Endothelial cell (in vitro differentiated cells): ENCODE measurements at regions not wholly inside any gene's neighbourhood (a gene's known extent, or its start where the extent isn't known, plus 50 kb on each side); places are given as distances from the start of the nearest gene placed in this dataset.

Source experiments
- DNase-seq: peaks from one replicate; pipeline ENCODE4 v3.0.0; 2021; ENCODE audit warnings: low spot score
- H3K27ac Mint-ChIP-seq: one replicate; pipeline ENCODE4 v1.8.0; 2021; ENCODE audit warnings: mixed read lengths, inconsistent platforms; ENCODE audit not compliant: unreplicated experiment
- H3K27me3 Mint-ChIP-seq: one replicate; pipeline ENCODE4 v1.8.0; 2021; ENCODE audit warnings: mild to moderate bottlenecking, moderate library complexity, mixed read lengths, inconsistent platforms; ENCODE audit not compliant: unreplicated experiment
- H3K36me3 Mint-ChIP-seq: one replicate; pipeline ENCODE4 v1.8.0; 2021; ENCODE audit warnings: mild to moderate bottlenecking, low read depth, mixed read lengths, inconsistent platforms; ENCODE audit not compliant: unreplicated experiment
- H3K4me1 Mint-ChIP-seq: one replicate; pipeline ENCODE4 v1.8.0; 2021; ENCODE audit warnings: mild to moderate bottlenecking, mixed read lengths, inconsistent platforms; ENCODE audit not compliant: unreplicated experiment
- H3K4me3 Mint-ChIP-seq: one replicate; pipeline ENCODE4 v1.8.0; 2021; ENCODE audit warnings: mild to moderate bottlenecking, mixed read lengths, inconsistent platforms; ENCODE audit not compliant: unreplicated experiment
- H3K9me3 Mint-ChIP-seq: one replicate; pipeline ENCODE4 v1.8.0; 2021; ENCODE audit warnings: mixed read lengths, inconsistent platforms; ENCODE audit not compliant: unreplicated experiment
- TF ChIP-seq, protein P1 (sequence below): fragments of 200-600 bp; sonication (generic); IDR thresholded peaks from one replicate; pipeline ENCODE4 v1.5.0; 2021; ENCODE audit warnings: antibody characterized with exemption; ENCODE audit not compliant: unreplicated experiment

- H3K27ac Mint-ChIP-seq = no peak overlapping the region
- no peaks in the 10 kb centered on the region for H3K4me1 Mint-ChIP-seq
- DNase-seq = no peak
- no peak overlapping the region for H3K4me3 Mint-ChIP-seq
- peaks cover 5% of the 10 kb centered on the region for H3K27me3 Mint-ChIP-seq
- H3K9me3 Mint-ChIP-seq = no peaks in the 10 kb centered on the region
- H3K36me3 Mint-ChIP-seq = peaks cover 3% of the 10 kb centered on the region
- TF ChIP-seq, protein P1, sequence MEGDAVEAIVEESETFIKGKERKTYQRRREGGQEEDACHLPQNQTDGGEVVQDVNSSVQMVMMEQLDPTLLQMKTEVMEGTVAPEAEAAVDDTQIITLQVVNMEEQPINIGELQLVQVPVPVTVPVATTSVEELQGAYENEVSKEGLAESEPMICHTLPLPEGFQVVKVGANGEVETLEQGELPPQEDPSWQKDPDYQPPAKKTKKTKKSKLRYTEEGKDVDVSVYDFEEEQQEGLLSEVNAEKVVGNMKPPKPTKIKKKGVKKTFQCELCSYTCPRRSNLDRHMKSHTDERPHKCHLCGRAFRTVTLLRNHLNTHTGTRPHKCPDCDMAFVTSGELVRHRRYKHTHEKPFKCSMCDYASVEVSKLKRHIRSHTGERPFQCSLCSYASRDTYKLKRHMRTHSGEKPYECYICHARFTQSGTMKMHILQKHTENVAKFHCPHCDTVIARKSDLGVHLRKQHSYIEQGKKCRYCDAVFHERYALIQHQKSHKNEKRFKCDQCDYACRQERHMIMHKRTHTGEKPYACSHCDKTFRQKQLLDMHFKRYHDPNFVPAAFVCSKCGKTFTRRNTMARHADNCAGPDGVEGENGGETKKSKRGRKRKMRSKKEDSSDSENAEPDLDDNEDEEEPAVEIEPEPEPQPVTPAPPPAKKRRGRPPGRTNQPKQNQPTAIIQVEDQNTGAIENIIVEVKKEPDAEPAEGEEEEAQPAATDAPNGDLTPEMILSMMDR = no peak
These were observed 141.1 kb downstream of the EN1 start for GRCh38 chr2:118706371-118706770.

DNA sequence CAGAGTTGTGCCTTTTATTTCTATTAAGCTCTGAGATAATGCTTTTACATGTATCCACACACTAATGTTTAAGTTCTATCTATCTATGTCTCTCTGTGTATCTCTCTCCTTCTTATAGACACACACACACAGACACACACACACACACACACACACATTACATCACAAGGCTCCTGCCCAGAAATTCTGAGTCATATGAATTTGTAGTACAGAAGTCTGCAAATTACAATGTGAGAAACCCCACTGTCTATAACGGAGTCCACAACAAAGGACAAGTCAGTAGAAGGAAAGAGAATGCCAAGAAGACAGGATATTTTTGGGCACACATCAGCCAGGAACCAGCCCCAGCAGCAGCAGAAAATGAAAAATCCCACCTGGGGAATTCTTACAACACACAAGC is 142.4 kb downstream of the EN1 start:
- H3K27ac Mint-ChIP-seq = no peak overlapping the region
- peaks cover 1% of the 10 kb centered on the region for H3K36me3 Mint-ChIP-seq
- H3K4me1 Mint-ChIP-seq = no peaks in the 10 kb centered on the region
- H3K4me3 Mint-ChIP-seq = no peak overlapping the region
- TF ChIP-seq, protein P1 = no peak
- peaks cover 2% of the 10 kb centered on the region for H3K27me3 Mint-ChIP-seq
- H3K9me3 Mint-ChIP-seq = no peaks in the 10 kb centered on the region
- no peak for DNase-seq

DNA sequence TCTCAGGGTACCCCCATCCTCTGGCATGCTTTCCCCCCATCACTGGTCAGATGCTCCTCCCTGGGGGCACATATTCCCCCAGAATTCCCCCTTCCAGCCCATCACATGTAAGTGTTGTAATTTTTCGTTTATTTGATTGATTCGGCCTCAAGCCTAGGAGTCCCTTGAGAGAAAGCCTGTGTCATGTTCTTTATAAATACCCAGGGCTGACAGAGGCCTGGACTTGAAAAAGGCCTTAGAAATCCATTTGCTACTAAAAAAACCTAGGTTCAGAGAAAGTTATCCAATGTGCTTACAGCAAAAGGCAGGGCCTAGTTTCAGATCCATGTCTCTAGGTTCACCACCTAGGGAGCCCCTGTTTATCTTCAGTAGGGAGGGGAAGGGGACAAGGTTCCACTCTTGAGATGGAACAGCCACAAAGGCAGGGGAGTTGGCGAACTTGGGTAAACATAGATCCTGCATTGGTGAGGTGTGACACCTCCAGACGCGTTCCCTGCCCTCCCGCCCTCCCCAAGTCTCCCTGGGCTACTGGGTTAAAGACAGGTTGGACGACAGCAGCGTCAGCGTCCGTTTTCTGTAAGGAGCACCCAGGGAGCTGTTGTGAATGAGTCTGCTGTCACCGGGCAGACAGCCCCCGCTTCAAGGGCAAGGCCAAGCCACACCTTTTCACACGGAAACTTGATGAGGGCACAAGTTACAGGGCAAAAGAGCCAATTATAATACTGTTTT is 147.8 kb downstream of the EN1 start:
- TF ChIP-seq, protein P1 = no peak
- peaks cover 4% of the 10 kb centered on the region for H3K27me3 Mint-ChIP-seq
- H3K4me1 Mint-ChIP-seq = peaks cover 5% of the 10 kb centered on the region
- DNase-seq = no peak
- H3K27ac Mint-ChIP-seq = no peak overlapping the region
- H3K36me3 Mint-ChIP-seq = no peaks in the 10 kb centered on the region
- H3K9me3 Mint-ChIP-seq = no peaks in the 10 kb centered on the region
- H3K4me3 Mint-ChIP-seq = no peak overlapping the region

- Mint-ChIP-seq H3K27ac (no peak overlapping the region), H3K27me3 (peaks cover 4% of the 10 kb centered on the region), H3K4me3 (no peak overlapping the region), H3K36me3 (no peaks in the 10 kb centered on the region), H3K9me3 (no peaks in the 10 kb centered on the region), H3K4me1 (peaks cover 5% of the 10 kb centered on the region)
- no peak for DNase-seq
- TF ChIP-seq, protein P1 = no peak
These were observed 148.9 kb downstream of the EN1 start for GRCh38 chr2:118698564-118698963.

GRCh38 chr2:118697781-118698180 is 149.7 kb downstream of the EN1 start:
- no peak overlapping the region for H3K4me3 Mint-ChIP-seq
- peaks cover 5% of the 10 kb centered on the region for H3K4me1 Mint-ChIP-seq
- H3K27me3 Mint-ChIP-seq = peaks cover 3% of the 10 kb centered on the region
- H3K9me3 Mint-ChIP-seq = no peaks in the 10 kb centered on the region
- H3K36me3 Mint-ChIP-seq = no peaks in the 10 kb centered on the region
- no peak for DNase-seq
- TF ChIP-seq, protein P1 = no peak
- no peak overlapping the region for H3K27ac Mint-ChIP-seq
